Right ventricle myocardium superior (tissue), 1 donor: ENCODE measurements at regions not wholly inside any gene's neighbourhood (a gene's known extent, or its start where the extent isn't known, plus 50 kb on each side); places are given as distances from the start of the nearest gene placed in this dataset.

ENCODE experiments used
- ATAC-seq: fragments of 200-7000 bp; cut with Tn5 transposase; one replicate; pipeline ENCODE4 v1.9.1; 2020; ENCODE audit warnings: mild to moderate bottlenecking; ENCODE audit not compliant: poor library complexity
- DNase-seq: peaks from one replicate; pipeline ENCODE4 v3.0.0-alpha.2; 2020
- intact Hi-C: fragments of 100-400 bp; cut with DNase I; formaldehyde crosslinking; loops from one replicate; pipeline ENCODE4 v1.11.2; 2022
- donor health status: DM: no; HTN: yes; CAD: no; lungs with severe emphysema.

GRCh38 chr1:47638713-47639112 lies 200.9 kb downstream of the FOXD2 start:
- ATAC-seq (no peak), DNase-seq (no peak)
- intact Hi-C loops, result no loop called here

- ATAC-seq (no peak), DNase-seq (no peak)
- intact Hi-C loops, result no loop called here
Measured at GRCh38 chr1:47643306-47644211, 205.7 kb downstream of the FOXD2 start.

- intact Hi-C loops, result no loop called here
- ATAC-seq (peak; percentile 38), DNase-seq (no peak)
Measured at GRCh38 chr1:47644212-47644573, 206.3 kb downstream of the FOXD2 start.

- DNase-seq (no peak), ATAC-seq (no peak)
- intact Hi-C loops, result no loop called here
Measured at GRCh38 chr1:47645151-47645550, 207.3 kb downstream of the FOXD2 start.

DNA sequence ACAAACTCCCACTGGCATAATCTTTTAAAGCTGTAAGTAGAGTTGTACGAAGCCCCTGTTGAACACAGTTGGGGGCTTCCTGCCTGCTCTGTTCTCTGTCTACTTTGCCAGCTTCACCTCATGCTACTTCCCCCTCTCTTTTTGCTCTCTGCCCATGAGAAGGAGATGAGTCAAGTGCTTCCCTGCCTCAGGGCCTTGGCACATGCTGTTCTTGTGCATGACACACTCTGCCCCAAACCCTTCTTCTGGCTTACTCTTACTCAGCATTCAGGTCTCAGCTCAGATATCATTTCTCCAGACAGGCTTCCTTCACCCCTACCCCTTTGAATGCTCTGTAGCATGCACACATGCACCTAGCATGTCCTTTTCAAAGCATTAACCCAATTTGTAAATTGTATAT lies 208.8 kb downstream of the FOXD2 start:
- no peak for ATAC-seq
- intact Hi-C loops, result no loop called here
- no peak for DNase-seq

- no peak for DNase-seq
- ATAC-seq, result no peak
- intact Hi-C loops, result no loop called here
Measured at GRCh38 chr1:47647327-47647845, 209.5 kb downstream of the FOXD2 start.

GRCh38 chr1:47650205-47650604 lies 212.4 kb downstream of the FOXD2 start:
- ATAC-seq (no peak), DNase-seq (no peak)
- intact Hi-C loops, result no loop called here

DNA sequence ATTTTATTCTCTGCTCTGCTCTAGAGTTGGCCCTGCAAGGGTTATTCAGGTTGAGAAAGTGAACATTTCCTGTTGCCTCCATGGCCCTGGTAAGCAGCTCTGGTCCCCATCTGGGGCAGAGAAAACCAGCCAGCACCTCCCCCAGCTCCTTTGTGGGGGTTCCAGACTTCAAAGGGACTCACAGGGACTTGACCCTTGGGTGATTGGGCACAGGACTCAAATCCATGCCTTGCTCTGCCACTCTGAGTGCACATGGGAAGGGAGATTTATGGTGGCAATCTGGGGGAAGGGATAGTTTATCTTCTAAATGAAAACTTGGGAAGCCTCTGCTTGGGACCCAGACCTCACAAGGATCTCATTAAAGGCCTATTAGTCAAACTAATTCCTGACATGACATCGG lies 212.8 kb downstream of the FOXD2 start:
- DNase-seq, result no peak
- no peak for ATAC-seq
- intact Hi-C loops, result no loop called here

DNA sequence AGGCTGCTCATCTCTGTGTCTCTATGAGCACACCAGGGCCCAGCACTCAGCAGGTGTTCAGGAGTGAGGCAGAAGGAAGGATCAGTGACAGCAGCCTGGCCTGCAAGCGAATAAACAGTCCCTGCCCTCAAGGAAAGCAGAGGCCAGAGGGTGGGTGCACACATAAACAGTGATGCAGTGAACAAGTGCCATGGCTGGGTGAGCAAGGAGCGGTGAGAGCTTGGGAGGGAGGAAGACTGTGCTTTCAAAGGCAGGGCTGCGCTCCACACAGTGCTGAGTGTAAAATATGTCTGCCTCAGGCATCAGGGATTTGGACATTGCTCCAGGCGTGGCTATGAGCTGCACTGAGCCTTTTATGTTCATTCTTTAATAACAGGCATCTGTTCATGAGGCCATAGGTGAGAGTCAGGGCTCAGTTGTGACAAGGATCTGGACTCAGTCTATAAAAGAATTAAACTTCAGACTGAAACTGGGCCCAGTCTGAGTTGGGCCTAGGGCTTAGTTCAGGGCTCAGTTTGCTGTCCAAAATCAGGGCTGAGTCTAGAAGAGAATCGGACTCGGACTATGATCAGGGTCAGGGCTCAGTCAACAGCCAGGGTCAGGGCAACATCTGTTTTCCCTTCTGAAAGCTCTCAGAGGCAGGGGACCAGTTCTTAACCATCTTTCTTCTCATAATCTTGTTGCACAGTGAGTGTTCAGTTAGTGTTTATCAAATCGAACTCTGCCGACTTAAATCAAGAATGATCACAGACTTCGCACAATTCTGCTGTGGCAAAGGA lies 213.7 kb downstream of the FOXD2 start:
- ATAC-seq, result no peak
- DNase-seq, result no peak
- intact Hi-C loops, result no loop called here

DNA sequence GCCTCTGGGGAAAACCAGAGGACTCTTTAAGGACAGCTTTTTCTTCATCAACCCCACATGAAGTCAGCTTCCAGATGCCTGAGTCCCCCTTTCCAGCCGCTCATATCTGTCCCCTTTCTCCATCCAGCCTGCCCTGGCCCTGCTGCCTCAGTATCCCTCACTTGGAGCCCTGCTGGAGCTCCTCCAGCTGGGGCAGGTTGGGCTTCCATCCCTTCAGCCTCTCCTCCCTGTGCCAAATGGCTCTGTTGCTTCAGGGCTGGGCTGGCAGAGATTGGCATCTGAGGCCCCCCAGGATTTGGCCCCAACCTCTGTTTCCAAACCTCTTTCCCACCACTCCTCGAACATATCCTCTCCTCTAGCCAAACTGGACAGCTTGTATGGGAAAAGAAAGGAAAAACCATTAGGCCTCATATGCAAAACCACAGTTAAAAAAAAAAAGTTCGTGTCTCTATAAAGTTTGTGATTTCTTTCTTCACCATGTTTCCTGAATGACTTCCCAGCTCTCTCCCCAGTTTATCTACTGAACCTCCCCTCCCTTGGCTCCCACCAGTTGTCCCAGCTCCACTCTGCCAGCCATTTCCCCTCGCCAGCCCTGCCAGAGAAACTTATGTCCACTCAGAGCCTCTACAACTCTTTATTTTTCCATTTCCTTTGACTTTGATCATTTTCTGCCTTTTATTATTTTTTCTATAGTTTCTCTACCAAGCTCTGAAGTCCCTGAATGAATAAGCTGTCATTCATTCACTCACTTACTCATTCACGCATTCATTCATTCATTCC lies 217.9 kb downstream of the FOXD2 start:
- no peak for DNase-seq
- ATAC-seq, result no peak
- intact Hi-C loops, result no loop called here

- DNase-seq (no peak), ATAC-seq (peak; percentile 63)
- intact Hi-C loops, result no loop called here
Measured at GRCh38 chr1:47656719-47657685, 219.2 kb downstream of the FOXD2 start.

- no peak for DNase-seq
- ATAC-seq, result no peak
- intact Hi-C loops, result no loop called here
Measured at GRCh38 chr1:47658161-47658920, 220.5 kb downstream of the FOXD2 start.

GRCh38 chr1:47659146-47659545 lies 221.3 kb downstream of the FOXD2 start:
- DNase-seq (no peak), ATAC-seq (no peak)
- intact Hi-C loops, result no loop called here

- no peak for DNase-seq
- no peak for ATAC-seq
- intact Hi-C loops, result no loop called here
Measured at GRCh38 chr1:47660622-47661021, 222.8 kb downstream of the FOXD2 start.

DNA sequence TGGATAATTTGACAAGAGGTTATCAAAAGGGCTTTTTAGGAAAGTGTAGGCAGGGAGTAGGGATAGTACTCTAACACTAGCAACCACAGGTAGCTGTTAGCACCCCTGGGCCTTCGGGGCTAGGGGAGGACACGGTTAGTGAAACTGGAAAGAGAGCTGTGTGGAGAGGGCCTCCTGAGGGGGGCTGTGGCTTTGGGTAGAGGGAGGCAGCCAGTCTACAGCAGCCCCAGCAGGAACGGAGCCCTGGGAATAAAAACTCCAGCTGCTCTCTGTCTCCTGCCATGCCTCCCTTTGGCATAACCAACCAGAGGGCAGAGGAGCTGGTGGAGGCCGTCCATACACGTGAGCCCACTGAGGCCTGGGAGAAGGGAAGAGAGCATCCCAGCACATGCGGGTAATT lies 223.2 kb downstream of the FOXD2 start:
- ATAC-seq, result no peak
- intact Hi-C loops, result no loop called here
- no peak for DNase-seq

DNA sequence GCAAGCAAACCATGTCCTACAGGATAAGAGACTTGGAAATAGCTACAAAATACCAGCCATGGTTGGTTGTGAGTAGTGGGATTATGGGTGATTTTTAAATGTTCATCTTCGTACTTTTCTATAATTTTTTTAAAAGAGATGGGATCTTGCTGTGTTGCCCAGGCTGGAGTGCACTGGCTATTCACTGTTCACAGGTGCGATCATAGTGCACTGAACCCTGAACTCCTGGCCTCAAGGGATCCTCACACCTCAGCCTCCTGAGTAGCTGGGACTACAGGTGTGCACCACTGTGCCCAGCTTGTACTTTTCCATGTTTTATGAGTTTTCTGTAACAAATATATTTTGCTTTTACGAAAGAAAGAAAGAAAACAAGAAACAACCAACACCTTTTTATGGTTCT lies 224.2 kb downstream of the FOXD2 start:
- no peak for ATAC-seq
- intact Hi-C loops, result no loop called here
- DNase-seq, result no peak

GRCh38 chr1:47663286-47663685 lies 225.4 kb downstream of the FOXD2 start:
- ATAC-seq (no peak), DNase-seq (no peak)
- intact Hi-C loops, result no loop called here
